Peyer's patch (tissue), 4 donors: ENCODE measurements at regions not wholly inside any gene's neighbourhood (a gene's known extent, or its start where the extent isn't known, plus 50 kb on each side); places are given as distances from the start of the nearest gene placed in this dataset.

ENCODE experiments used
- DNase-seq, 3 donors: peaks; one replicate each; pipeline ENCODE4 v3.0.0-alpha.2; 2017 to 2019
- H3K27ac ChIP-seq, 4 donors: fragments of 200-600 bp; sonication (generic); one replicate each; pipeline ENCODE4 v1.5.1; 2016 to 2019
- H3K27me3 ChIP-seq, 2 donors: fragments of 200-600 bp; sonication (generic); one replicate each; pipeline ENCODE4 v1.5.1; 2019
- H3K36me3 ChIP-seq, 3 donors: fragments of 200-600 bp; sonication (generic); one replicate each; pipeline ENCODE4 v1.5.1; 2016 to 2019
- H3K4me1 ChIP-seq, 4 donors: fragments of 200-600 bp; sonication (generic); one replicate each; pipeline ENCODE4 v1.5.1; 2016 to 2019
- H3K4me3 ChIP-seq, 4 donors: fragments of 200-600 bp; sonication (generic); 1 replicate in 3 of 4; 2 replicates in 1 of 4; pipeline ENCODE4 v1.5.1; 2016 to 2019; ENCODE audit warnings: mild to moderate bottlenecking in 1 of 4
- H3K9me3 ChIP-seq, 4 donors: fragments of 200-600 bp; sonication (generic); one replicate each; pipeline ENCODE4 v1.5.1; 2016 to 2019; ENCODE audit warnings: mild to moderate bottlenecking in 1 of 4
- POLR2A ChIP-seq, 2 donors: fragments of 450-650 bp; IDR thresholded peaks; one replicate each; pipeline ENCODE4 v1.5.1; 2017; ENCODE audit warnings: antibody characterized with exemption in 2 of 2, mild to moderate bottlenecking in 2 of 2, moderate library complexity in 2 of 2
- TF ChIP-seq, protein P1 (sequence below), 6 experiments: fragments of 450-650 bp in 4 of 6; fragments of 200-600 bp in 2 of 6; sonication (generic) in 1 of 6; IDR thresholded peaks; one replicate each; pipeline ENCODE4 v1.5.1; 2017 to 2019; ENCODE audit warnings: antibody characterized with exemption in 6 of 6, mild to moderate bottlenecking in 3 of 6, moderate library complexity in 1 of 6

DNA sequence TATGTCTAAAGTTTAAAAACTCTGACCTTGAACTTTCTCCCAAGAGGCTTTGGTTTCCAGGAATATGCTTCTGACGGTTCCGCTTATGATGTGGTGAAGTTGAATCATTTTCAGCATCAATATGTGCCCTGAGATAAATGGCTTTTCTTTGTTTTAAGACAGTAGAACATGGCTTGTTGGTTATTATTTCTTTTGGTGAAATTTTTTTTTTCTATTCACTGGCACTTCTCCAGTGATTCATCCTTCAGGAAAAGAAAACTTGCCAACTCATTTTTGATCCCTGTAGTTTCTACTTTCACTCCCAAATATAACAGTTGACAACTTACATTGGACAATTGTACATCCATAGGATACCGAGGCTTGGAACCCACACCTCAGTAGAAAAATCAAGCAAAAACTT, 1301.2 kb upstream of the FLRT2 start:
- Histone ChIP-seq H3K27me3 (no peaks in the 10 kb centered on the region), H3K4me3 (no peak overlapping the region), H3K27ac (no peak overlapping the region), H3K4me1 (no peaks in the 10 kb centered on the region), H3K9me3 (no peaks in the 10 kb centered on the region), H3K36me3 (no peaks in the 10 kb centered on the region)
- TF ChIP-seq, protein P1, sequence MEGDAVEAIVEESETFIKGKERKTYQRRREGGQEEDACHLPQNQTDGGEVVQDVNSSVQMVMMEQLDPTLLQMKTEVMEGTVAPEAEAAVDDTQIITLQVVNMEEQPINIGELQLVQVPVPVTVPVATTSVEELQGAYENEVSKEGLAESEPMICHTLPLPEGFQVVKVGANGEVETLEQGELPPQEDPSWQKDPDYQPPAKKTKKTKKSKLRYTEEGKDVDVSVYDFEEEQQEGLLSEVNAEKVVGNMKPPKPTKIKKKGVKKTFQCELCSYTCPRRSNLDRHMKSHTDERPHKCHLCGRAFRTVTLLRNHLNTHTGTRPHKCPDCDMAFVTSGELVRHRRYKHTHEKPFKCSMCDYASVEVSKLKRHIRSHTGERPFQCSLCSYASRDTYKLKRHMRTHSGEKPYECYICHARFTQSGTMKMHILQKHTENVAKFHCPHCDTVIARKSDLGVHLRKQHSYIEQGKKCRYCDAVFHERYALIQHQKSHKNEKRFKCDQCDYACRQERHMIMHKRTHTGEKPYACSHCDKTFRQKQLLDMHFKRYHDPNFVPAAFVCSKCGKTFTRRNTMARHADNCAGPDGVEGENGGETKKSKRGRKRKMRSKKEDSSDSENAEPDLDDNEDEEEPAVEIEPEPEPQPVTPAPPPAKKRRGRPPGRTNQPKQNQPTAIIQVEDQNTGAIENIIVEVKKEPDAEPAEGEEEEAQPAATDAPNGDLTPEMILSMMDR (IDR thresholded peaks at IDR 0.05): no peak
- TF ChIP-seq POLR2A (IDR thresholded peaks at IDR 0.05): no peak
- DNase-seq: no peak

DNA sequence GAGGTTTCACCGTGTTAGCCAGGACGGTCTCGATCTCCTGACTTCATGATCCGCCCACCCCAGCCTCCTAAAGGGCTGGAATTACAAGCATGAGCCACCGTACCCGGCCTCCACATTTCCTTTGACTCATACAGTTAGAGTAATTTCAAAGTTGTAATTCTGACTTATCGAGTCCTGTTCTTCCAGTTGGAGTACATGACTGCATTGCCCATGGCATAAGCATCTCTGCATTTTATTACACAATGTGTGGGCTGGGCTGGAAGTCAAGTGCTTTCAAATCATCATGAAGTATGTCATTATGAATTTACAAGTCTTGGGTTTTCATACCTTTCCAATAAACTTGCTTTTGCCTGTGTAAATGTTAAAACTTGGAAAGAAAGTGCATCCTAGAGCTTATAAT, 1295.7 kb upstream of the FLRT2 start:
- TF ChIP-seq, protein P1 (IDR thresholded peaks at IDR 0.05): no peak
- TF ChIP-seq POLR2A (IDR thresholded peaks at IDR 0.05): no peak
- Histone ChIP-seq H3K27me3 (no peaks in the 10 kb centered on the region), H3K4me1 (no peaks in the 10 kb centered on the region), H3K4me3 (no peak overlapping the region), H3K9me3 (no peaks in the 10 kb centered on the region), H3K27ac (no peak overlapping the region), H3K36me3 (no peaks in the 10 kb centered on the region)
- no peak for DNase-seq

- Histone ChIP-seq H3K4me1 (no peaks in the 10 kb centered on the region), H3K4me3 (no peak overlapping the region), H3K27me3 (no peaks in the 10 kb centered on the region), H3K9me3 (no peaks in the 10 kb centered on the region), H3K36me3 (no peaks in the 10 kb centered on the region), H3K27ac (no peak overlapping the region)
- TF ChIP-seq, protein P1 (IDR thresholded peaks at IDR 0.05): no peak
- TF ChIP-seq POLR2A (IDR thresholded peaks at IDR 0.05): no peak
- DNase-seq: no peak
Measured at GRCh38 chr14:84236290-84236689, 1293.7 kb upstream of the FLRT2 start.

DNA sequence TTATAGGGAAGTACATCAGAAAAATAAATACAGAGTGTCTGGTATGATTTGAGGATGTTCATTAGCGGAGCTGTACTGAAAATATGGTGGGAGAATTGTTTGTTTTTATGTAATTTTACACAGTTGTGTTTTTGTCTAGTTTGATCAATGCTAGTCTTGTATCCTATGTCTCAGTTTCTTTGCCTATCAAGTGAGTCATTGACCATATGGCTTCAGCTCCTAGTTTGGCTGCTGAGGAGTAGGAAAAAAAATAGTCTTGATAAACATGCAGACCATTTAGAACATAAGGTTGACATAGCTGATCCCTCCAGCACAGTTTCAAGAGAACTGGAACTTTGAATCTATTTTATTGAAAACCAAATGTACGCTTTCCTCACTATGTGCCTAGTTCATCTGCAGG, 1292.1 kb upstream of the FLRT2 start:
- DNase-seq: no peak
- Histone ChIP-seq H3K27ac (no peak overlapping the region), H3K4me3 (no peak overlapping the region), H3K9me3 (no peaks in the 10 kb centered on the region), H3K4me1 (no peaks in the 10 kb centered on the region), H3K36me3 (no peaks in the 10 kb centered on the region), H3K27me3 (no peaks in the 10 kb centered on the region)
- TF ChIP-seq, protein P1 (IDR thresholded peaks at IDR 0.05): no peak
- TF ChIP-seq POLR2A (IDR thresholded peaks at IDR 0.05): no peak

DNA sequence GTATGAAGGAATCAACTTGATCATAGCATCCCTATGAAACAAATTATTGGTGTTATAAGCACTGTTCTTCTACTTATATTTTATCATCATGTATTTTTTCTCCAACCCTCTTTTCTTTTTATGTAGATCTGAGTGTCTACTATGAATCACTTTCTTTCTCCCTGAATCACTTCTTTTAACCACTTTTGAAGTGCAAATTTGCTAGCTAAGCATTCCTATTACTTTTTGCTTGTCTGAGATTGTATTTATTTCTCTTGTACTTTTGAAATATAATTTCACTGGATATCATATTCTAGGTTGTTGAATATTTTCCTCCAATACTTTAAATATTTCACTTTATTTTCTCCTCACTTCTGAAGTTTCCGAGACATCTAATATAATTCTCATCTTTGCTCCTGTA, 1282.3 kb upstream of the FLRT2 start:
- no peaks in the 10 kb centered on the region for H3K36me3 ChIP-seq
- no peaks in the 10 kb centered on the region for H3K4me1 ChIP-seq
- no peaks in the 10 kb centered on the region for H3K9me3 ChIP-seq

More for the DNA sequence above, 1282.3 kb upstream of the FLRT2 start:
- DNase-seq: no peak
- TF ChIP-seq POLR2A (IDR thresholded peaks at IDR 0.05): no peak
- TF ChIP-seq, protein P1 (IDR thresholded peaks at IDR 0.05): no peak
- no peak overlapping the region for H3K27ac ChIP-seq
- H3K4me3 ChIP-seq: no peak overlapping the region
- no peaks in the 10 kb centered on the region for H3K27me3 ChIP-seq
